ENCODE measurements at regions not wholly inside any gene's neighbourhood (a gene's known extent, or its start where the extent isn't known, plus 50 kb on each side); places are given as distances from the start of the nearest gene placed in this dataset.

DNA sequence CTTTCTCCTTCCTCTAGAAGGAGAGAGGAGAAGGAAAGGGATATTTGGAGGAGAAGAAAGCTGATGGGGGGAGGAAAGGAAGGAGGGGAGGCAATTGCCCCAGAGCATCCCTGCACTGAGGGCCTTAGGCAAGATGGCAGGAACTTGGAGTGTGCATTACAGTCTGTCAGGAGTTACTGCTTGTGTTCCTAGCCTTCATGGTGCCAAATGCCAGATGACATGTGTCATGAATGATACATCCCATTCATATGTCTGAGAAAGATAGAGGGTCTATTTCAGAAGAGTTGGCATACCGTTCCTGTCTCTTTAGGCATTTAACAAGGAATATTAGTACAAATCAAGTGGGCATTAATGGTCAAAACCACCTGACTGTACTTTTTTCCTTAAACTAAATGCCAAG lies 232.1 kb upstream of the NT5C1B start:
- TF ChIP-seq, protein P1, sequence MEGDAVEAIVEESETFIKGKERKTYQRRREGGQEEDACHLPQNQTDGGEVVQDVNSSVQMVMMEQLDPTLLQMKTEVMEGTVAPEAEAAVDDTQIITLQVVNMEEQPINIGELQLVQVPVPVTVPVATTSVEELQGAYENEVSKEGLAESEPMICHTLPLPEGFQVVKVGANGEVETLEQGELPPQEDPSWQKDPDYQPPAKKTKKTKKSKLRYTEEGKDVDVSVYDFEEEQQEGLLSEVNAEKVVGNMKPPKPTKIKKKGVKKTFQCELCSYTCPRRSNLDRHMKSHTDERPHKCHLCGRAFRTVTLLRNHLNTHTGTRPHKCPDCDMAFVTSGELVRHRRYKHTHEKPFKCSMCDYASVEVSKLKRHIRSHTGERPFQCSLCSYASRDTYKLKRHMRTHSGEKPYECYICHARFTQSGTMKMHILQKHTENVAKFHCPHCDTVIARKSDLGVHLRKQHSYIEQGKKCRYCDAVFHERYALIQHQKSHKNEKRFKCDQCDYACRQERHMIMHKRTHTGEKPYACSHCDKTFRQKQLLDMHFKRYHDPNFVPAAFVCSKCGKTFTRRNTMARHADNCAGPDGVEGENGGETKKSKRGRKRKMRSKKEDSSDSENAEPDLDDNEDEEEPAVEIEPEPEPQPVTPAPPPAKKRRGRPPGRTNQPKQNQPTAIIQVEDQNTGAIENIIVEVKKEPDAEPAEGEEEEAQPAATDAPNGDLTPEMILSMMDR (IDR thresholded peaks at IDR 0.05): no peak
- Histone ChIP-seq H3K9me3 (no peaks in the 10 kb centered on the region), H3K4me1 (no peaks in the 10 kb centered on the region), H3K4me3 (no peak overlapping the region), H3K27me3 (no peaks in the 10 kb centered on the region), H3K27ac (no peak overlapping the region), H3K36me3 (no peaks in the 10 kb centered on the region)
- DNase-seq (no peak), ATAC-seq (no peak)
- intact Hi-C loops (cut with DNase I): no loop called here

DNA sequence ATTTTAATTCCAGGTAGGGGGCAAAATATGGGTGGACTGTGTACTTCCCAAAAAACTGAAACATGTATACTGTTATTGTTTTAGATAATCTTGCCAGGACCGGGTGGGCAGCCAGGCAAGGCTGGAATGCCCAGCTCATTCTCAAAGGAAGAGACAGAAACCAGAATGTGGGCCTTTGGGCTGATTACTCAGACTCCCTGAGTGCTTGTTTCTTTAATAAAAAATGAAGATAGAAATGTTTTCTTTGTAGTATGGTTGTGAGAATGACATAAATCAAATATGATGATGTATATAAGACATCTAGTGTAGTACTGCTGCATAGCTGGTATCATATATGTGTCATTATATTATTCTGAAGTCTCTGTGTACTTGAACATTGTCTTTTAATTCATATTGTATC lies 231.6 kb upstream of the NT5C1B start:
- DNase-seq (no peak), ATAC-seq (no peak)
- intact Hi-C loops (cut with DNase I): no loop called here
- H3K9me3 ChIP-seq: no peaks in the 10 kb centered on the region
- H3K4me1 ChIP-seq: no peaks in the 10 kb centered on the region
- H3K4me3 ChIP-seq: no peak overlapping the region
- no peaks in the 10 kb centered on the region for H3K36me3 ChIP-seq
- H3K27ac ChIP-seq: no peak overlapping the region
- no peaks in the 10 kb centered on the region for H3K27me3 ChIP-seq
- TF ChIP-seq, protein P1 (IDR thresholded peaks at IDR 0.05): no peak

- H3K9me3 ChIP-seq: no peaks in the 10 kb centered on the region
- no peak overlapping the region for H3K4me3 ChIP-seq
- intact Hi-C loops (cut with DNase I): no loop called here
- no peaks in the 10 kb centered on the region for H3K27me3 ChIP-seq
- H3K4me1 ChIP-seq: no peaks in the 10 kb centered on the region
- ATAC-seq: no peak
- no peaks in the 10 kb centered on the region for H3K36me3 ChIP-seq
- no peak overlapping the region for H3K27ac ChIP-seq
- no peak for DNase-seq
- TF ChIP-seq, protein P1 (IDR thresholded peaks at IDR 0.05): no peak
Observed at GRCh38 chr2:18819566-18819965, 230.2 kb upstream of the NT5C1B start.

- DNase-seq (no peak), ATAC-seq (no peak)
- Histone ChIP-seq H3K36me3 (no peaks in the 10 kb centered on the region), H3K9me3 (no peaks in the 10 kb centered on the region), H3K4me3 (no peak overlapping the region), H3K27ac (no peak overlapping the region), H3K27me3 (no peaks in the 10 kb centered on the region), H3K4me1 (no peaks in the 10 kb centered on the region)
- intact Hi-C loops (cut with DNase I): no loop called here
- TF ChIP-seq, protein P1 (IDR thresholded peaks at IDR 0.05): no peak
Observed at GRCh38 chr2:18814387-18814786, 225.0 kb upstream of the NT5C1B start.

DNA sequence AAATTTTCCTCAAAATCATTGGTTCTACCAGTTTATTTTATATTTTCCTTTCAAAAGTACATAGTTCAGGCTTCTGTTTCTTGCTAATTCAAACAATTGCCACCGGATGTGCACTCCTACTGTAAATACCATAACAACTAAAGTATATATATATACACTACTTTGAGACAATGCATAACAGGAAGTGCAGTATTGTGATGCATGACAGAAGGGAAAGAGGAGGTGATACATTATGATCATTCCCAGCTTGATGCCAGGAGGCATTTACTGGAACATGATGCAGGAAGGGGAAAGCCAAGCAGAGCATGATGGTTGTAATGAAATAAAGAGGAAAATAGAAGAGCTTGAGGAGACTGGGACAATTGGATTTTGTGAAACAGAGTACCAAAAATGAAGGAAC lies 215.2 kb upstream of the NT5C1B start:
- ATAC-seq (no peak), DNase-seq (no peak)
- no peaks in the 10 kb centered on the region for H3K27me3 ChIP-seq
- no peaks in the 10 kb centered on the region for H3K9me3 ChIP-seq
- intact Hi-C loops (cut with DNase I): no loop called here
- TF ChIP-seq, protein P1 (IDR thresholded peaks at IDR 0.05): no peak
- no peak overlapping the region for H3K27ac ChIP-seq
- no peaks in the 10 kb centered on the region for H3K36me3 ChIP-seq
- no peaks in the 10 kb centered on the region for H3K4me1 ChIP-seq
- H3K4me3 ChIP-seq: no peak overlapping the region
